GM12873 (cell line): ENCODE measurements at regions not wholly inside any gene's neighbourhood (a gene's known extent, or its start where the extent isn't known, plus 50 kb on each side); places are given as distances from the start of the nearest gene placed in this dataset.
A peak's percentile ranks its signal among the peaks of the same experiment; 100 is the strongest.

Experiments
- CTCF ChIP-seq: IDR thresholded peaks from 2 replicates; pipeline ENCODE4 v1.5.1; 2012; ENCODE audit warnings: low read depth, mild to moderate bottlenecking, moderate library complexity, low read length, control low read depth; ENCODE audit not compliant: insufficient read depth; ENCODE audit errors: missing control alignments

- no peak for TF ChIP-seq CTCF
Measured at GRCh38 chr7:106521541-106521940, 139.4 kb downstream of the CCDC71L start.

- peak; percentile 49 for TF ChIP-seq CTCF
Measured at GRCh38 chr7:106520962-106521514, 139.9 kb downstream of the CCDC71L start.

GRCh38 chr7:106518967-106519366 lies 142.0 kb downstream of the CCDC71L start:
- TF ChIP-seq CTCF: no peak

- TF ChIP-seq CTCF: no peak
Measured at GRCh38 chr7:106518239-106518638, 142.7 kb downstream of the CCDC71L start.

- no peak for TF ChIP-seq CTCF
Measured at GRCh38 chr7:106517508-106517907, 143.4 kb downstream of the CCDC71L start.

GRCh38 chr7:106515321-106515720 lies 145.6 kb downstream of the CCDC71L start:
- TF ChIP-seq CTCF: no peak

GRCh38 chr7:106514881-106515280 lies 146.1 kb downstream of the CCDC71L start:
- TF ChIP-seq CTCF: no peak
